GM18505 (cell line): ENCODE measurements at regions not wholly inside any gene's neighbourhood (a gene's known extent, or its start where the extent isn't known, plus 50 kb on each side); places are given as distances from the start of the nearest gene placed in this dataset.

Experiments
- ATAC-seq: cut with Tn5 transposase; IDR thresholded peaks from one replicate; pipeline ENCODE4 v1.9.1; 2021; ENCODE audit not compliant: unreplicated experiment
- POLR2A ChIP-seq: IDR thresholded peaks from 4 replicates; pipeline ENCODE4 v1.6.1; 2011; ENCODE audit warnings: borderline replicate concordance; ENCODE audit not compliant: insufficient read depth, insufficient read length; ENCODE audit errors: extremely low read depth

DNA sequence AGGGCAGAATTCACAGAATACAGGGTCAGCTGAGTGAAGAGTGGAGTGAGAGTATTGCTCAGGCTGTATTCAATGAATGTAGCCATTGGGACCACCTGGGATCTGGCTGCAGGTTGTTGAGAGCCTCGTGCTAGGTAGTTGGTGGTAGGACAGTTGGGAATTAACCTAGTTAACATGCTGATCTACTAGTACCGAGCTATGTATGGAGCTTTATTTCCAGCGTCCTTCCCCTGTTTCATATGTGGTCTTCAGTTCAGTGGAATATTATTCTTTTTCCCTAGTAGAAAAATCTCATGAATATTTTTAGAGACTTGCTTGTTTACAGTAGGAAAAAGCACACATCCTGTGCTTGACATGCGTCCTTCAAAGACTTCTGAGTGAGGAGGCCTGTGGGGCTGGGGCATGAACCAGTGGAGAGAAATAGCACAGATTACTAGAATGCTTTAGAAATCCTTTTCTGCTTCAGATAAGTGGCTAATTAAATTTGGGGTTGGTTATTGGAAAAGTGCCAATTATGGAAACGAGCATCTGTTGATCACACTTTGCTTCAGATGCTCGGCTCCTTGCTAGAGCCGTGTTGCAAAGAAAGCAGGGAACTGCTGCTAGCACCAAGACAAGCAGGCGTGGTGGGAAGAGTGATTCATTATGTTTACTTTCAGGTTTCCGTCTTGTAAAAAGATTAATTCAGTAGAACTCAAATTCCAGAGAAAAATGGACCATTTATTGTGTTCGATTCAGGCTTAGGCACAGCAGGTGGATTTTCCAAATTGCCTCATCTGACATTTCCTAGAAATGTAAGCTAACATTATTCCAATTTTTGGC, 53.6 kb downstream of the ARF6 start:
- ATAC-seq, result no peak
- no peak for TF ChIP-seq POLR2A

DNA sequence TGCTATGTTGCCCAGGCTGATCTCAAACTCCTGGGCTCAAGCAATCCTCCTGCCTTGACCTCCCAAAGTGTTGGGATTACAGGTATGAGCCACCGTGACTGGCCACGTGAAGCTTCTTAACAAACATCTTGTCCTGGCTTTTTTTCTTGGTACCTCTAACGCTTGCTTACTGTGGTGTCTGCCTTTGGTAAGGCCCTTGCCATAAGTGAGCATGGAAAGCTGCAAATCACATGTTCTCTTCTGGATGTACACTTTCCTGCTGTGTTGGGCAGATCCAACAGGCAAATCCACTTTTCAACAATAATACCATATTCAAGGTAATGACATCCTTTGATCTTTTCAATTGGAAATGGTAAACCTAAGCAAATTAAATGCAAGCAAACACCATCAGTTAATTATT, 54.6 kb downstream of the ARF6 start:
- TF ChIP-seq POLR2A, result no peak
- ATAC-seq, result no peak

DNA sequence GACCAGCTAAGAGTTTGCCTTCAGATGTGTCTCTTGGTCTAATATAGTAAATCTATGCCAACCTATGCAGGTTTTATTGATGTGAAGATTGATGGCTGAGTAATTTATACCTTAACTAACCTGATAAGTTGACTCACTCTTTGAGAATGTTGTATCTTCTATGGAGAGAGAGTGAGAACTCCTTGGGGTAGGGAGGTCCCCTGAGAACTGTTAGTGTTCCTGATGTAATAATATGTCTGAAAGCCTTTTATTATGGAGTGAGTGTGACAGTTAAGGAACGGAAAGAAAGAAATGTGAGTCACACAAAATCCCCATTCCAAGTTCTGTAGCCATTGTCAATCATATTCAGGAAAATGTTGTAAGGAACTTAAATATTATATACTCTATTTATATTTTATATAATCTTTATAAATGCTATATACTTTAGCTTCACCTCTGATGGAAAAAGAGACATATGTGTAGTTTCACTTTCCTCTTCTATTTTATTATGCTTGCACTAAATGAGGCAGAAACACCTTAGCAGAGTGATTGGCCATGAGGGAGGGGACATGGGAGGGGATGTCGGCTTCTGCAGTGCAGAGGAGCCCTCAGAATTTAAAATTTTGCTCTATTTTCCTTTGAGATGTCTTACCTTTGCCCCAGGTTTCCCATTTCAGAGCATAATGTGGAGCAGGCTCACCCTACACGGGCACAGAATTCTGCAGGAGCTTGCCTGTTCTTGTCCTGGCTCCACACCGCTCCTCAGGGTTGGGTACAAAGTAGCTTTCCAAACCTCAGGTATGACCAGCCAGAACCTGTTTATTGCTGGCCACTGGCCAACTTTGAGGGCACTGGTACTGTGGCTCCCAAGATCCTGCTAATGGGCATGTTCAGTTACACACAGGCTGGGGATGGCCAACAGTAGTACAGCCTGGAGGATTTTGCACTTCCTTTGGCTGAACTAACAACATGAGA, 57.7 kb downstream of the ARF6 start:
- TF ChIP-seq POLR2A, result no peak
- ATAC-seq, result no peak

DNA sequence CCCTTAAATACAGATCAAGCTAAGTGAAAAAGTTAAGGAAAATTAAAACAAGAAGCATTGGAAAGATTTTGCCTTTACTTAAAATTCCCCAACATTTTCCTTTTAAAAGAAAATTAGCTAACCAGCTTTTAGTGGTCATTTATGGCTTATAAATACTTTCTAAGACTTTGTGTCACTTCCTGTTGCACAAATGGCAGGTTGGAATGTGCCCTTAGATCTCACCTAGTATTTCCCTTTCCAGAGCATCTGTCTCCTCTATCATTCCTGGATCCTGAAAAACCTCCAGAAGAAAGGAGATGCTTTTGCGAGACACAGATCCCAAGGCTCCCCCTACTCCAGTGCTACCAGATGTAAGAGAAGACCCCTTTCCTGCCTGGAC, 58.3 kb downstream of the ARF6 start:
- no peak for TF ChIP-seq POLR2A
- ATAC-seq, result no peak

DNA sequence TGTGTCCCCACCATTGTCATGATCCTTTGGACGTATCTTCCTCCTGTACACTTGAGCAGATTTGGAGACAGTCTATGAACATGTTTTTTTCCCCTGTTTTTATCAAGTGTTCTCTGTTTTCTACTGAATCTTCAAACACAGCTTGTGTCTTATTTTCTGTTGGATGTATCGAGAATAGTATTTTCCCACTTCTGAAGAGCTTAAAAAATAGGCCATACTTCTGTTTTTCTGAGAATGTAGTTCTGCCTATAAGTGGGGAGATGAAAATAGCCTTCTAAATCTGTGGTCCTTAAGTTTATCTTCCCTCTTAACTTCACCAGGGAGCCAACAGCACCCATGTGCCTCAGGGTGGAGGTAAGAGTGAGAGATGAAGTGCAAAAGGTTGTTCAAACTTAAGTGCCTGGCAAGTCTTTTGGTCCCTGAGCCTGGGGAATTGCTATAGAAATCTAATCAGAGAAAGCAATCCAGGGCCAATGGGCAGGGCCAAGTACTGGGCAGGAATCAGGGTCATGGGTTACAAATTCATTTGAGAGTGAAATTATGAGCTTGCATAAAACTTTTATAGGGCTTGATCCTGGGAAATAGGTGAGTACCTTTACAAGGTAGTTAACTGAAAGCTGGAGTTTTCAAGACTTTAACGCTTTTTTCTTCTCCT, 58.9 kb downstream of the ARF6 start:
- ATAC-seq, result no peak
- no peak for TF ChIP-seq POLR2A

DNA sequence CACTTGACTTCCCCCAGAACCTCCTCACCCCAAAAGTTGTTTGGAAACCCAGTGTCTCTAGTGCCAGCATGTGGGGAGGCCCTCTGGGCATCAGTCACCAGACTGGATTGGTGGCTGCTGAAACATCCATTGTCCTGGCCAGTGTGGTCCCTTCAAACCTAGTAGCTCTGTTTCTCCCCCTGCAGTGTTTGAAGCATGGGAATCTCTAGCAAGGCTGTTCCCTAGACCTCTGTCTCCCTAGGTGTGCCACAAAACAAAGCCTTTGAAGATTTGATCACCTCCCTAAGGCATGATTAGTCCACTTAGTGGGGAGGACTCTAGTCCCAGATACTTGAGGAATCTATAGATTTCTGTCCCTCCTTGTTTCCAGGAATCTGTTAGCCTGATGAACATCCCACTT, 60.3 kb downstream of the ARF6 start:
- no peak for TF ChIP-seq POLR2A
- ATAC-seq, result no peak

DNA sequence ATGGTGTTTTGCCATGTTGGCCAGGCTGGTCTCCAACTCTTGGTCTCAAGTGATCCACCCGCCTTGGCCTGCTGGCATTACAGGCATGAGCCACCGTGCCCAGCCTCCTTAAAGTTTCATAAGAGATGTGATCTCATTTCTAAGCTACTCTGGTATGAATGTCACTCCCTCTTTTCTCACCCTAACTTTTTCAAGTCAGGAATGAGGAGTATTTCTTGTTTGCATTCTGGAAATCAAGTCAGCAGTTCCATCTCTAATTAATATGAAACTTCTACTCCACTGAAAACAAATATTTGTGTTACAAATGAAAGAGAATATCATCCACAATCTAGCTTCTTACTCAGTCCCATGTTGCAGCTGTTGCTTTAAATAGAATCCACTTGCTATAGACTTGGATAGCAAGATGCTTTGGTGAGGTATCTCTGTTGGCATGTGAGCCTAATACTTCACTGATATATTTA, 61.3 kb downstream of the ARF6 start:
- ATAC-seq, result no peak
- TF ChIP-seq POLR2A, result no peak

DNA sequence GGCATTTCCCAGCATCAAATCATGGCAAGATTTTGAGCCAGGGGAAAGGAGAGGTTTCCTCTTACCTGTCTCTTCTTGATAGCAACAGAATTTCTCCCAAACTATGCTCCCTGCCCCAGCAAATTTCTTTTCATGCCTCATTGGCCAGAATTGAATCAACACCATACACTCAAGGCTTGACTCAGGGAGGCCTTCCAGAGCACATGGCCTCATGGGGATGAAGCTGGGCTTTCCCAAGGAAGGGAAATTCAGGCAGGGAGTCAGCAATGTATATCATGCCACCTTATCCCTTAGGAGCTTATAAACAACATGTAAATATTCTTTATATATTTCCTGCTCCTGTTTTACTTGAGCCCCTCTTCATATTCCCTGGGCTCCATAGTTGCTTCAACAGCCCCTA, 62.1 kb downstream of the ARF6 start:
- no peak for ATAC-seq
- no peak for TF ChIP-seq POLR2A

DNA sequence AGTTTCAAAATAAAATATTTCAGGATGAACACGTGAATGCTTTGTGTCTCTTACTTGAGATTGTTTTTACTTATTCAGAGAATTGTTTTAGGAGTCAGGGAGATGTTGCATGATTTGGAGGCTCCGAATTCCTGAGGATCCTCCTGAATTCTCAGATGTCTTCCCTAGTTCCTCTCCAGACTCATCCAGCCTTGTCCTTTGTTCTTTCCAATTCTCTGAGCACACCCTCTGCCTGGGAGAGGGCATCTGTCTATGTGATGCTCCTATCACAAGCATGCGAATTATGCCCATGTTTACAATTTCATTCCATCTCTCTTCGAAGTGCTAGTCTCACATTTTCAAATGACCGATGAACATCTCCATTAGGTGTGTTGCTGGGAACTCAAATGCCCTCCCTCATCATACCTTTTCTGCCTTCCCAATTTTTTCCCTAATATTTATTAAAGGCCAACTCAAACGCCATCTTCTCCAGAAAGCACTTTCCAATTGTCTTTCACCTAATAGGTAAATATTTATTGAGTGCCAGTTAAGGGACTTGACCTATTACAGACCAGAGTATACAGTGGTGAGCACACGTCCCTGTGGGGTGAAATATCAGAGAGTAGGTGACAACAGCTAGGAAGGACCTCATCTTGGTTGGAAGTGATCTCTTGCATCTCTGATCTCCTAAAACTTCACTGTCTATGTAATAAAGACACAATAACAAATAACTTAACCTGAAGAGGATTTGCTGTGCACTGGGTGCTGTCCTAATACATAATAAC, 64.4 kb downstream of the ARF6 start:
- TF ChIP-seq POLR2A, result no peak
- ATAC-seq, result no peak

DNA sequence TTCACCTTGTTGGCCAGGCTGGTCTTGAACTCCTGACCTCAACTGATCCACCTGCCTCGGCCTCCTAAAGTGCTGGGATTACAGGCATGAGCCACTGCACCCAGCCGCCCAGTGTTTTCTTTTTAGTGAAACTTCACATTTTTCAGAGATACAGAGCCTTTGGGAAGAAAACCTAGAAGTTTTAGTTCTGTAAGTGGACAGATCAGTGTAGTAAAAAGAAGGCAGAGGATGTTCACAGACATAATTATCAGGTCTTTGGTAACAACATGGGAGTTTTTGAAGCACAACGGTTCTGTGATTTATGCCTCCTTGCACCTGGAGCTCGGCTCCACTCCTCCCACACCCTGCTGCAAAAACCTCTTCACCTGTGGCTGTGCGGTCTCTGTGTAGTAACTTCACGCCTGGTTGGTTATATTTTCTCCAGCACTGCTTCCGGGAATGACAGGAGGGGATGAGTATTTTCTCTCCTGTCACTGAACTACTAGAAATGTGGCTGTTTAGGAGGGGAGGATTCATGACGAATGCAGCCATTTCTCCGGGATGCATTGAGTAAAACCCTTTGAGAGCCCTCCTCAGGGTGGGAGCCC, 67.0 kb downstream of the ARF6 start:
- ATAC-seq, result peak; percentile 65
- TF ChIP-seq POLR2A, result no peak

DNA sequence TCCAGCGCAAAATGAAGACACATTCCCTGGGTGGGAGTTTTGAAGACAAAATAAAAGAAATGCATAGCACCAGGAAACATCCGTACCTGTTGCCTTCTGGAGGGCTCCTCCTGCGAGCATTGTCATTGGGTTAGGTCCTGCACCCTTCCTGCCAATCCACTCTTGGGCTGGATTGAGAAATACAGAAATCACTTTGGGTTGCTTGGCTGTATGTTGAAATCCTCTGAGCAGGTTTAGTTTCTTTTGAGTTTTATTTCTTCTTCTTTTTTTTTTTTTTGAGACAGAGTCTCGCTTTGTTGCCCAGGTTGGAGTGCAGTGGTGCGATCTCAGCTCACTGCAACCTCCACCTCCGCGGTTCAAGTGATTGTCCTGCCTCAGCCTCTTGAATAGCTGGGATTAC, 67.6 kb downstream of the ARF6 start:
- peak; percentile 6 for ATAC-seq
- TF ChIP-seq POLR2A, result no peak
